HuH-7 (cell line): ENCODE measurements at regions not wholly inside any gene's neighbourhood (a gene's known extent, or its start where the extent isn't known, plus 50 kb on each side); places are given as distances from the start of the nearest gene placed in this dataset.

Experiments
- DNase-seq: peaks from one replicate; pipeline ENCODE4 v3.0.0; 2011; ENCODE audit warnings: low spot score

DNA sequence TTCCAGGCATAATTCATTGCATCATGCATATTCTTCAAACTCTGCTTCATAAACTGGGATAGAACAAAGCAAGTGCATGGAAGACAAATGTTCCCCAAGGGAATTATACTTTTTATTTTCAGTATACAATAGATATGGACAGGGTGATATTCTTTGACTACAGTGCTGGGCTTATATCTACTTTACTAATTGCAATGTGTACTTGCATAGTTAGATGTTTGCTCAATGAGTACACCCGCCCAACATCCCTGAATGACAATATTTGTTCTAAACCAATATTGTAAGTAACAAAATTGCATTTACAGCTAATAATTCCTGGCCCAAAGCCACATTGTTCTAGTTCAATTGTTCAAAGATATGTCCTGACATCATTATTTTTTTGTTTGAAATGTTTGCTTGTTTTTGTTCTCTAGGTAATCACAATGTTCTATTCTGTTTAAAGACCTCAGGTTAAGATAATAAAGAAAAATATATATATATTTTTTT lies 171.4 kb downstream of the PTN start:
- DNase-seq, result no peak

DNA sequence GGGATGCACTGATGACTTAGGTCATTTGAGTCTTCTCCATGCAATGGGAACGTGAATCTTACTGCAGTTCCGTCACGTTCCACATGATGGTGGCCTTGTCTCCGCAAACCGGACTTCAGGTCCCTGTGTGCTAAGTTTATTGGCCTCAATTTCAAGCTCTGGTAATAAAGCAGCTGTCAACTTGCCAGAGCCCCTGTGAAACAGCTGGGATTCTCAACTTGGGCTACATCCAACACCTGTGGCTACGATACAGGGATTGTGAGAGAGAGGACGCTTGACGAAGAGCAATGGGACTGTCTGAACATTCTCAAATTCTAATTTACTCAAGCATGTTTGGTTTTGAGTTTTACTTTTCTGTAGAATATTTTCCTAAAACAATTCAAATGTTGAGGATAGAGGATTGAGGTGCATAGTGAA lies 174.2 kb downstream of the PTN start:
- DNase-seq, result peak; percentile 41

DNA sequence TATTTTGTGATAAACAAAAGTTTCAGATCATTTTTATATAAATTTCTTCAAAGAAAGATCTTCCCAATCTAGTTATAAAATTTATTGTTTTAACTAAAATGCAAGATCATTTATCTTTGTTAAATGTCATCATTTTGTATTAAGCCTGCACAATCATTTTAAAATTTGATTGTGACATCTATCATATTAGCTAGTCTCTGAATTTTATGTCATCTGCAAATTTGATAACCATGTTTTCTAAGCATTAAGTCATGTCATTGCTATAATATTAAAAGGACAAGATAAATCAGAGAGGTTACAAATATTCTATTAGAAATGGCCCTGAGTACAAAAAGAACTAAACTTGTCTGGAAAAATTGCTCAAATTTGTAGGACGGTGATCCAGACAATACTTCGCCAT lies 175.9 kb downstream of the PTN start:
- no peak for DNase-seq

DNA sequence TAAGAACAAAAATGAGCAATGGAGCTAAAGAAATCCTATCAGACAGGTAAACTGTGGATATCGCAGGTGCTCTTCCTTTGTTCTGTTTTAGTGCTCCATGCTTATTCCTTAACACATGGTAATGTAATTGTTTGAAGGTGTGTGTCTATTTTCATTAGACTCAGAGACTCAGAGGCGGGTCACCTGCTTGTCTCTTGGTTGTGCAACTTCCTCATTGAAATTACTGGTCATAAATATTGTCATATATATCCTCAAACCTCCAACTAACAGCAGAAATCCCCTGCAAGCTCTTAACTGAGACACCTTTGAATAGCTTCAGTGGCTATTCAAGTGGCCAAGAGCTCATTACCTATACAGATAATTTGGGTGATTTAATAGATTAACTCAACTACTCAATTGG lies 177.2 kb downstream of the PTN start:
- no peak for DNase-seq

DNA sequence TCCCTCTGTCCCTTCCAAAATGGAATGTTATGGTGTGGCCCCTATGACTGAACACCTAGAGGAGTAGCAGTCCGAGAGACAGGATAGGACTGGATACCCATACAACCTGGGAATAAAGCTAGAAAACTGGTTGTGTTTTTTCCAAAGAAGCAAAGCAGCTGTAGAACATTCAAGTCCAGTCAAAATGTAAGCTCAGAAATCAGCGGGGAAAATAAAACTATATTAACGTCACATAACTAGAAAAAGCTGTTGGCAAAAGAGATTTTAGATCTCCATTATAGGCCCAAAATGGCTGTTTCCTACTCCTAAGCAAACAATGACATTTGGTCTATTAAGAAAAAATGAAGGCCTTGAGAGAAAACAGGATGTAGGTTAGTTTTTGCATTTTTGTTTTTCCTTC lies 177.7 kb downstream of the PTN start:
- DNase-seq, result no peak

DNA sequence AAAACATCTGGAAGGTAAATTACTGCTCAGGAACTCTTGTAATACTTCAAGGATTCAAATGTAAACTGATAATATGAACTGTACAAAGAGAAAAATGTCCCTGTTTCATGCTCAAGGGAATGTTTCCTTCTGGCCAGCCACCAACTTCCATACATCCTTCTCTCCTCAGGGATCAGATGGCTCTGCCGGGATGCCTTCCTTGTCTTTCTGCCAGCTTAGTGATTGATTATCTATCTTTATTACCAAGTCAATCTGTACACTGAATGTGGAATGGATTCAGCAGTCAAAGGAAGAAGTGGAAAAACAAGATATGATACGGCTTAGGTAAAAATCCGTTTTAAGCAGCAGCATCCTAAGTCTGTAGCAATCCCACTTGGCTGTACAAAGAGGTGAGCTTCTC lies 178.3 kb downstream of the PTN start:
- no peak for DNase-seq

DNA sequence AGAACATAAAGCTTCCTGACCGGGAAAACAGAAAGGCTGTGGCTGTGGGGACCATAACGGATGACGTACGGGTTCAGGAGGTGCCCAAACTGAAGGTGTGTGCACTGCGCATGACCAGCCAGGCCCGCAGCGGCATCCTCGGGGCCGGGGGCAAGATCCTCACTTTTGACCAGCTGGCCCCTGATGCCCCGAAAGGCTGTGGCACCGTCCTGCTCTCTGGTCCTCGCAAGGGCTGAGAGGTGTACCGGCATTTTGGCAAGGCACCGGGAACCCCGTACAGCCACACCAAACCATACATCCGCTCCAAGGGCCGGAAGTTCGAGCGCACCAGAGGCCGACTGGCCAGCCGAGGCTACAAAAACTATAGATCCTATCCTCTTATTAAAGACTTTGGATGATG lies 179.3 kb downstream of the PTN start:
- DNase-seq, result no peak

DNA sequence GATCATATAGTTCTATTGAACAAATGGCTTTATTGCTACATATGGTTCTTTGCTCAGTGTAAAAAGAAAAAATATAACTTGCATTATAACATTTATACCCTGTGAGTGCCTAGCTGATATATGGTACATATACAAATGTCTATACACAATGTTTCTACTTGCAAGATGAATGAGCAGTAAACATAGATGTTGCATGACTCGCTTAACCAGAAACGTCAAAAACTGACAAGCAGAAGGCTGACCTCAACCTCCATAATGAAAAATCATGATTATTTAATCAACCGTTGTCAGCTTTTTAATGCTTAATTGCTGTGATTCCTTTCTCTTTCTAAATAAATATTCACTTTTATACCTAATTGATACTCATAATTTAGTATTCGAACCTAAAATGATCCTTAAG lies 183.3 kb downstream of the PTN start:
- DNase-seq, result no peak

DNA sequence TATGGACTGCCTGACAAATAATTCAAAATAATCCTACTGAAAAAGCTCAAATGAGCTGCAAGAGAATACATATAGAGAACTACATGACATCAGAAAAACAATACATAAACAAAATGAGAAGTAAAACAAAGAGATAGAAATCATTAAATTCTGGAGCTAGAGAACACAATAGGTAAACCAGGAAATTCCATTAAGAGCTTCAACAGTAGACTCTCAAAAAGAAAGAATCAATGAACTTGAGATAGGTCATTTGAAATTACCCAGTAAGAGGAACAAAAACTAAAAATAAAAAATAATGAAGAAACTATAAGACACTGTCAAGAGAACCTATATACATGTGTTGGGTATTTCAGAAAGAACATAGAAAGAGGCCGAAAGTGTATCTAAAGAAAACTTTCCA lies 186.3 kb downstream of the PTN start:
- no peak for DNase-seq

DNA sequence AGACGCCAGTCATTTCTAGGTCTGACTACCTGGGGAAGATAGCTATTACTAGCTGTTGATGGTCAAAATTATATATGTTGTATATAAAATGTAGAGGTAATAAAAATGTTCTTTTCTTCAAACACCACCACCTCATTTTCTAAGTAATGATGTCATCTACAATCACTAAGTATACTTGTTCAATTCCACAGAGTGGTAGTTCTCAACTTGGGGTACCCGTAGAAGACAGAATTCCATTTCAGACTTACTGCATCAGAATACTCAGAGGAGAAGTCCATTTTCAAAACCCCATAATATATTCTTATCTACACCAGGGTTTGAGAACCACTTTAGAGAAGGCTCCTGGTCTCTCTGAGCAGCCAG lies 191.9 kb downstream of the PTN start:
- DNase-seq, result no peak

DNA sequence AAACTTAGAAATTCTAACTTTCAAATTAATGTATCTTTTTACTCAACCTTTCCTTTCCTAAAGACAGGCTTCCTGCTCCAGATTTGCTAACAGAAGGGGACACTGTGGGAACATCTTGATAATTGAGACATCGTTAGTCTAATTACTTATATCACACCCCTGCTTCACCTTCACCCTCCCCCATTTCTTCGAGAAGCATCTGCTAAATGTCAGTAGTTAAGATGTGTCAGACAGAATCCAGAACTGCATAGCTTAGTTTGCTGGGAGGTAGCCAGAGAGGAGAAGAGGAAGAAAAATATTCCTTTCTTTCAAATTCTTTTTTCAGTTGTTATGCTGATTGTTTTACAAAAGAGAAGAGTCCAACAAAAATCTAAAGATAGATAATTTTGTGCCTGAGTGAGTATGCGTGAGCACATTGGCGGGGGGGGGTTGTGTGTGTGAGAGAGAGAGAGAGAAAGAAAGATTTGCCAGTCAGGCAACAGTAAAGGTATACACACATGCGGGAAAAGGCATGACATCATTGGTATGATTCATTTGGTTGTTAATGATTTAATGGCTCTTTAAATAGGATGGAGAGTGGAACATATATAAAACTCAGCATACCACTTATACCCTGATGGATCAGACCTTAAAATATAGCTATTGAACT lies 192.4 kb downstream of the PTN start:
- no peak for DNase-seq

DNA sequence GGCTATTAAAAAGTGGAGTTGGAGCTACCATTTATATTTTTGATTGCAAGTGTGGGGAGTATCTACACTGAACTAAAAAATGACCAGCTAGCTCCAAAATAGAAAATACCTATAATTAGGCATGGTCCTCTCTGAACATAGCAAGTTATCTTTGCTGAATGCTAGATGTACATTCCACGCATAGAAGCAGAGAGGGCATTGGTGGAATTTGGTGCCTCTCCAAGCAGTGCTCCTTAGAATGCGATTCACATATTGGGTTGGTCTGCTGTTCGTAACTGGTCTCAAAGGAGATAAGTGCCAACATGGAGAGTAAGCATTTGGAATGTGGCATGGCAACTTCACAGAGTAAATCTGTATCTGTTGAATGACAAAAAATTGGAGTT lies 196.2 kb downstream of the PTN start:
- no peak for DNase-seq

DNA sequence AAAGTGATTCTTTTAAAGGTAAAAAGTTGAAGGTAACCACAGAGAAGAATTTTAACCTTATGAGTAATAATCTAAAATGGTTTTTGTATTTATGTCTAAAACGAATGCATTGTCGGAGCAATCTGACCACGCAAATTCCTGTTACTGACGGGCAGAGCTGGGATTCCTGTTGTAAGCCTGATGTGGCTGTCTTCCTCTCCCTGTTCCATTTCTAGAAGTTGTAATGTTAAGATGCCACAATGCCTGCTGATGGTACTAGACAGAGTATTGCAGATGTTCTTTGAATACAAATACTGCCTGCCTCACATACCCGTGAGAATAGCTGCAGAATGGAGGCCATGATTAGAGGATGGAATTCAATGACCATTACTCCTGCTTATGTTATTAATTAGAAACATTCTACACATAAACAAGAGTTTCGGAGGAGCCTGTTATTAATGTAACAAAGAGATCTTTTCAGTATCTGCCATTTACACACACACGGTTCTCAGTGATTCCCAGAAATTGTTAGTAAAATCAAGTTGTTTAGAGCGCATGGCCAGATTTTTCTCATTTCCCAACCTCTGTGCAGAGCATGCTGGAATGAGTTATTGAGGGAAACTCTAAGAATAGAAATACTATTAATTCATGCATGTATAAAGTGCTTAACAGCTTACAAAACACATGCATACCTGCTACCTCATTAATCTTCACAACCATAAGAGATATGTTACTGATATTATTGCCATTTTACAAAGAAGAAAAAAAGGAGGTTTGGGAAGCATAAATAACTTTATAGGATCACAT lies 196.8 kb downstream of the PTN start:
- no peak for DNase-seq

DNA sequence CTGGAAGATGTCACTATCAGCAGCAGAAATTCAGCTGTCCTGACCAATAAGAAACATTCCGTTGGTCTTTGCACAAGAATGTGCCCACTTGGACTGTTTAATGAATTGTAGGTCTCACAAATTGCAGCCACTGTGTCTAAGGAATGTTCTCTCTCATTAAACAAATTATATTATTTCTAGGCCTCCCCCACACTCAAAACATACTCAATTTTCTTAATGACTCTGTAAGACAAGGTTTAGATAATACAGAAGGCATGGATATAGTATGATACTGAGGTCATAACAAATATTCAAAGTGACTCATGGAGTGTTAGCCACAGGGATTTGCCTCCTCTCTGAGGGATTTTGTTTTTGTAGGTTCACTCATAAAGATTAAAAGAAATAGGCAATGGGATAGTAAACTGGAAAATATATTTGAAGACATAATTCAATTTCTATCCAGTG lies 197.5 kb downstream of the PTN start:
- DNase-seq, result no peak

DNA sequence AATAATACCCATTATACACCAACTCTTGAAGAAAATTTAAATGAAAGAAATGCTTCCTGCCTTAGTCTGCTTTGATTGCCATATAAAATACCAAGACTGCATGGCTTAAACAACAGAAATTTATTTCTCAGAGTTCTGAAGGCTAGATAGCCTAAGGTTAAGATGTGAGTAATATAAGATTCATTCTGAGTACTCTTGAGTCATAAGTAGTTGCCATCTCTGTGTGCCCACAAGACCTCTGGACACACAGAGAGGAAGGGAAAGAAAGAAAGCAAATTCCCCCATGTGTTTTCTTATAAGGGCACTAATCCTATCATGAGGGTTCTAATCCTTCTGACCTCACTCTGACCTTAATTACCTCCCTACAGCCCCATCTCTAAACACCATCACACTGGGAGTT lies 201.2 kb downstream of the PTN start:
- no peak for DNase-seq

DNA sequence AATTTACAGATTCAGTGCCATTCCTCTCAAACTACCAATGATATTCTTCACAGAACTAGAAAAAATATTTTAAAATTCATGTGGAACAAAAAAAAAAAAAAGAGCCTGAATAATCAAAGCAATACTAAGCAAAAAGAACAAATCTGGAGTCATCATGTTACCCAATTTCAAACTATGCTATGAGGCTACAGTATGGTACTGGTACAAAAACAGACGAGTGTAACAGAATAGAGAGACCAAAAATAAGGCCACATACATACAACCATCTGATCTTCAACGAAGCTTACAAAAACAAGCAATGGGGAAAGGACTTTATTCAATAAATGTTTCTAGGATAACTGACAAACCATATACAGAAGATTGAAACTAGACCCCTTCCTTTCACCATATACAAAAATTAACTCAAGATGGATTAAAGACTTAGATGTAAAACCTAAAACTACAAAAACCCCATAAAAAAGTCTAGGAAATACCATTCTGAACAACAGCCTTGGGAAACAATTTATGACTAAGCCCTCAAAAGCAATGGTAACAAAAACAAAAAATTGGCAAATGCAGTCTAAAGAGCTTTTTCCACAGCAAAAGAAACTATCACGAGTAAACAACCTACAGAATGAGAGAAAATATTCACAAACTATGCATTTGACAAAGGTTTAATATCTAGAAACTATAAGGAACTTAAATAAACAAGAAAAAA lies 207.7 kb downstream of the PTN start:
- no peak for DNase-seq

DNA sequence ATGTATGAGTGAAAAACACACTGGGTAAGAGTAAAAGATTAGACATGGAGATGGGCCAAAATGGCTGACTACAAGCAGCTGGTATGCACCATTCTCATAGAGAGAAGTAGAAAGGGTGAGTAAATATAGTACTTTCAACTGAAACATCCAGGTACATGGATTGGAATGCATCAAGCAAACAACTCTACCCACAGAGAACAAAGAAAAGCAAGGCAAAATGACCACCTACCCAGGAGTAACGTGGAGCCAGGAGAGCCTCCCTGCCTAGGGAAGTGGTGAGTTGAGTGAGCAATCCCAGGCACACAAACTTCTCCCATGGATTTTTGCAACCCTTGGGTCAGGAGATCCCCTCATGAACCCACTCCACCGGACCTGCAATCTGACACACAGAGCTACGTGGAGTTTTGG lies 212.8 kb downstream of the PTN start:
- no peak for DNase-seq

DNA sequence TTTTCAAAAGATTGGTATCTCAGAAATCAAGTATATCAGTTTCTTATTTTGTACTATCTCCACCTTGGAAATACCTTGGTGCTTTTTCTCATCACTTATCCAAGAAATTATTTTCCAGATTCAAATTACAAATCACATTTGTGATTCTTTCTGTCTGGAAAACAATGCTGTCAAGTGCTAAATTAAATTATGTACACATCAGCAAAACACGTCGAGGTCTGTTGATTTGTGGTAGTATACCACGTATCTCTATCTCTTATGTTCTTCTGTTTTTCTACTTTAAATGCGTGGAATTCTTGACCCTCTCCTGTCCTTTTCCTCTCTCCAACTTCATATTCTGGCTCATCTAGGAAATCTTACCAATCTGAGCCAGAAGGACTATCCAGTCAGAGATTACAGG lies 214.5 kb downstream of the PTN start:
- DNase-seq, result no peak

DNA sequence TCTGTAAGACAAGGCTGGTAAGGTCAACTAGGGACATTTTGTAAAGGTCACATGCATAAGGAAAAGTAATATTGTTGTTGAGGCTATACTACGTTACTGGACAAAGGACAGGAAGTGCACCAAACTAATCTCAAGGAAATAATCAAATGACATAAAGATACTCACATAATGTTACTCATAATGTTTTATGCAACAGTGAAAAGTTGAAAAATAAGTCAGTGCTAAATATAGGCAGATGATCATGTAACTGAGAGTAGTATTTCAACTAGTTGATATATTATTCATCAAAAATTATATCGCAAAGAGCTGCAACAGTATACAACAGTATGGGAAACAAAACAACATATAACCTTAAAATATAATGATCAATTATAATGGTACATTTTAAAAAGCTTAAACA lies 215.7 kb downstream of the PTN start:
- DNase-seq, result no peak

DNA sequence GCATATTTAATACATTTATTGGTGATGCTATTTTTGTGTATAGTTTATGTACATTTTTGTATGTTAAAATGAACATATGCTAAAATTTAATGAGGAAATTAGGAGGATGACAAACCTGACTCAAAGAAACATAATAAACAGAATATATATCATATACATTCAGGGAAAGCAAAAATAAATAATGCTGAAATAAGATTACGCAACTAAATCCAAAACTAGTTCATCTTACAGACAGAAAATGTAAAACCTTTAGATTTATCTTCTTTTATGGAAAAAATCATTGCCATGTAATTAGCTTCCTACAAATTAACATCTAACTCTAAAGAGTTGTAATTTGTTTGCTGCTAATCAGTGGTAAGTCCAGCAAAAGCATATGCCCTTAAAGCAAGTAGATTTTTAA lies 216.5 kb downstream of the PTN start:
- DNase-seq, result no peak

DNA sequence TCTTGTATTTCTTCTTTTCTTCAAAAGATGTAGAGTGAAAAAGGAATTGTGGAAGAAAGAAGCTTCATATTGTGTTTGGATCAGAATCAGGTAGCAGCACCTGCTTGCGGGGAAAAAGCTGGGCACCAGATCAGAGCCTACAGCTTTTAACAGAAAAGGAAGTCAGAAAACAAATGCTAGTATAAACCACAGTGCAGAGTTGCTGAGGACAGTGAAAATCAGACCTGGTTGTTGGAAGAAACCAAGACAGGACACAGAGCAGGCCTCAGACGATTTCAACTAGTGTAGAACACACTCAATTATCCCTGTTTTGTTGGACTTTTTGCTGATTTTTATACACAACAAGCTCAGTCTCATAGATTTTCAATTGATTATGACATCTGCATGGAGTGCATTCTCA lies 221.4 kb downstream of the PTN start:
- DNase-seq, result no peak

DNA sequence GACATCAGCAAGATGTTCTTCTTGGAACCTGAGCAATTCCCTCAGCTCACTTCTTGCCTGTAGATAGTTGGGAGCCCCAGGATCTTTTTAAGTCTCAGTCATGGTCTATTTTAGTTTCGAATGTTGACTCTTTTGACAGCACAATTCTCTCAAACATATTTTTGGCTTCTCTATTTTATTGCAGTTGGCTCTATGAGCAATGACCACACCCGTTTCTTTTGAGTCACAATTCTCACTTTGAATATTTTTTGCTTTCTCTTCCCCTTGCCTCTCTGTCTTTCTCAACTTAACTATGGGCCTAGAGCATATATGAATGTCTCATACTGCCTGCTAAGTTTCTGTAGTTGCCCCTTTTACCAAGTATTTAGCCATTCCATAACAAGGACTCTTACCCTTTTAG lies 222.8 kb downstream of the PTN start:
- no peak for DNase-seq

DNA sequence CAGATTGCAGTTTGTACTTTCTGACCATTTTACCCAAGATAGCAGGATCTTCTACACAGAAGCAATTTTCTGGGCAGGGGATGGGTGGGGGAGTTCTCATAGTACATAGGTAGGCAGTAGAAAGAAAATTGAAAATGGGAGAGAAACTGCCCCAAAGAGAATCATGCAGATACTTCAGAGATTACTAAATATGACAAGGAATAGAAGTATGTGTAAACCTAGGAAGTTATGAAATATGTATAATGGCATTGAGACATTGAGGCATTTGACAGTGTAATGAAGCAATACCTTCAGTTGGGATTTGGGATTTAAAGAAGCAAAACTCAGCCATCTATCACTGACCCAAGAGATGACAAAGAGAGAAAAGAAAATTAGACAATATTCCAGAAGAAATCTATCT lies 233.0 kb downstream of the PTN start:
- DNase-seq, result no peak
